ENCODE measurements at regions not wholly inside any gene's neighbourhood (a gene's known extent, or its start where the extent isn't known, plus 50 kb on each side); places are given as distances from the start of the nearest gene placed in this dataset.

- TF ChIP-seq ELK3 (CRISPR knock-in tag; IDR thresholded peaks at IDR 0.05) = no peak
Observed at GRCh38 chr1:239817801-239818200, 273.9 kb upstream of the FMN2 start (continued).

- ChIA-PET CTCF (ENCODE audit: low intra/inter-chr PET ratio) (no interaction called here), POLR2A (no interaction called here)
- H3K79me2 ChIP-seq (ENCODE audit: control insufficient read depth, insufficient read depth, low read length) = no peaks in the 10 kb centered on the region
- no peak for ATAC-seq
- no peaks in the 10 kb centered on the region for H3K9me1 ChIP-seq (ENCODE audit: control insufficient read depth, insufficient read depth, low read length)
- FAIRE-seq = no peak
- H4K20me1 ChIP-seq (replicated peaks; ENCODE audit: control insufficient read depth, insufficient read depth, low read length) = no peaks in the 10 kb centered on the region
- H3K4me3 ChIP-seq = no peak overlapping the region
- BruUV-seq (replicated peaks) = no TSS peak
- no peaks in the 10 kb centered on the region for H3K4me1 ChIP-seq (replicated peaks in 1 of 2; ENCODE audit: control insufficient read depth in 2 of 2, insufficient read depth in 2 of 2, low read length in 2 of 2)
- intact Hi-C loops (cut with micrococcal nuclease) (no loop called here), in situ Hi-C loops (cut with MboI) (no loop called here)
- H3K9me3 ChIP-seq (replicated peaks; ENCODE audit: control insufficient read depth, insufficient read depth, low read depth, low read length) = no peaks in the 10 kb centered on the region
- no peak overlapping the region for H3K27ac ChIP-seq (ENCODE audit: extremely low read depth, low read depth, low read length)
- TF ChIP-seq RHOXF2B (CRISPR knock-in tag; conservative IDR thresholded peaks at IDR 0.05) (no peak), SP1 (CRISPR knock-in tag; IDR thresholded peaks at IDR 0.05) (no peak), PTBP1 (IDR thresholded peaks at IDR 0.05; ENCODE audit: low read depth, low read length) (no peak), CREB5 (CRISPR knock-in tag; IDR thresholded peaks at IDR 0.05) (no peak), MLX (CRISPR knock-in tag; conservative IDR thresholded peaks at IDR 0.05) (no peak), MBD1 (CRISPR knock-in tag; IDR thresholded peaks at IDR 0.05) (no peak), MCM5 (IDR thresholded peaks at IDR 0.05; ENCODE audit: low read depth) (no peak), LEF1 (IDR thresholded peaks at IDR 0.05) (no peak), RBM25 (IDR thresholded peaks at IDR 0.05; ENCODE audit: low read depth, low read length, severe bottlenecking) (no peak), ZFPM2 (CRISPR knock-in tag; IDR thresholded peaks at IDR 0.05) (no peak)
- no peak overlapping the region for H3K4me2 ChIP-seq (ENCODE audit: insufficient read depth, low read length)
- no peak overlapping the region for H3K9ac ChIP-seq (ENCODE audit: insufficient read depth in 1 of 2, low read depth in 2 of 2, low read length in 2 of 2)
- H2AFZ ChIP-seq (ENCODE audit: low read depth, low read length) = no peak overlapping the region
- no peaks in the 10 kb centered on the region for H3K36me3 ChIP-seq (ENCODE audit: control insufficient read depth, insufficient read depth, low read length)
- WGBS (ENCODE audit: insufficient coverage, low coverage, missing lambda C conversion rate) = under 1% methylated on average over 6 of the region's 6 CpGs
- no peaks in the 10 kb centered on the region for H3K27me3 ChIP-seq (ENCODE audit: control insufficient read depth in 2 of 2, insufficient read depth in 2 of 2, low read length in 2 of 2)
- DNase-seq (ENCODE audit: extremely low read depth in 1 of 4, low spot score in 3 of 4) = no peak
Observed at GRCh38 chr1:239819096-239819495, 272.6 kb upstream of the FMN2 start.

All from K562 (cell line).